ENCODE measurements at regions not wholly inside any gene's neighbourhood (a gene's known extent, or its start where the extent isn't known, plus 50 kb on each side); places are given as distances from the start of the nearest gene placed in this dataset.

DNA sequence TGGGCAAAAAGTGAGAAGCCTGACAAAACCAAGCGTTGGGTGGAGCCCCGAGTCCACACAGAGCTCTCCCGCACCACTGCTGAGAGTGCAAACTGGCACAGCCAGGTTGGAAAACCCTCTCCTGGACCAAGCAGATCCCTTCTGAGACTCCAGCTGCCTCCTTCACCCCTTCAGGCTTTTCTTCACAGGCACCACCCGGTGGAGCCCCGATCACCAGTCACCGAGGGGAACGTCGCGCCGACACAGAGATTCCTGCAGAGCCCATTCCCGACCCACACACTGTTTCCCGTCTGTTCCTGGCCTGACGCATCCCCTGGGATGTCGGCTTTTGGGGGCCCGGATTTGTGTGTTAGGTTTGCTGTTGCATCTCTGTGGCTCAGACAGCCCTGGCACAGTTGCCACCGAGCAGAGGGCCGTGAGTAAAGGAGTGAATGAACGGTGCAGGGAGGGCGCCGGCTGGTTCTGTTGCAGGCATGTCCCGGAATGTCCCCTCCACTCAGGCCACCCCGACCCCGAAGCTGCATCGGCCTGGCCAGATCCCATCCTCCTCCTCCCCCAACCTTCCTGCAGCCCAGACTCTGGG is 51.0 kb upstream of the INPP5A start:
- Mint-ChIP-seq H3K27ac (no peak overlapping the region), H3K4me3 (no peak overlapping the region), H3K36me3 (no peaks in the 10 kb centered on the region), H3K27me3 (peaks cover 0 to 7% of the 10 kb centered on the region in 2 donors), H3K4me1 (no peaks in the 10 kb centered on the region), H3K9me3 (peaks cover 0 to 2% (median 0%) of the 10 kb centered on the region in 8 donors)
- Histone ChIP-seq H3K27ac (ENCODE audit: low read depth, low read length) (no peak overlapping the region), H3K36me3 (ENCODE audit: insufficient read depth, low read length) (no peaks in the 10 kb centered on the region), H3K9me3 (ENCODE audit: control insufficient read depth in 1 of 2, low read length in 2 of 2) (no peaks in the 10 kb centered on the region), H3K27me3 (ENCODE audit: insufficient read depth, low read length) (no peaks in the 10 kb centered on the region), H3K4me3 (ENCODE audit: low read length in 2 of 2) (no peak overlapping the region), H3K4me1 (ENCODE audit: insufficient read depth, low read length) (no peaks in the 10 kb centered on the region)
- intact Hi-C loops (cut with micrococcal nuclease): no loop called here
- ChIA-PET POLR2A (ENCODE audit: partially characterized antibody) (no interaction called here), CTCF (ENCODE audit: partially characterized antibody) (no interaction called here)
- DNase-seq: no peak

DNA sequence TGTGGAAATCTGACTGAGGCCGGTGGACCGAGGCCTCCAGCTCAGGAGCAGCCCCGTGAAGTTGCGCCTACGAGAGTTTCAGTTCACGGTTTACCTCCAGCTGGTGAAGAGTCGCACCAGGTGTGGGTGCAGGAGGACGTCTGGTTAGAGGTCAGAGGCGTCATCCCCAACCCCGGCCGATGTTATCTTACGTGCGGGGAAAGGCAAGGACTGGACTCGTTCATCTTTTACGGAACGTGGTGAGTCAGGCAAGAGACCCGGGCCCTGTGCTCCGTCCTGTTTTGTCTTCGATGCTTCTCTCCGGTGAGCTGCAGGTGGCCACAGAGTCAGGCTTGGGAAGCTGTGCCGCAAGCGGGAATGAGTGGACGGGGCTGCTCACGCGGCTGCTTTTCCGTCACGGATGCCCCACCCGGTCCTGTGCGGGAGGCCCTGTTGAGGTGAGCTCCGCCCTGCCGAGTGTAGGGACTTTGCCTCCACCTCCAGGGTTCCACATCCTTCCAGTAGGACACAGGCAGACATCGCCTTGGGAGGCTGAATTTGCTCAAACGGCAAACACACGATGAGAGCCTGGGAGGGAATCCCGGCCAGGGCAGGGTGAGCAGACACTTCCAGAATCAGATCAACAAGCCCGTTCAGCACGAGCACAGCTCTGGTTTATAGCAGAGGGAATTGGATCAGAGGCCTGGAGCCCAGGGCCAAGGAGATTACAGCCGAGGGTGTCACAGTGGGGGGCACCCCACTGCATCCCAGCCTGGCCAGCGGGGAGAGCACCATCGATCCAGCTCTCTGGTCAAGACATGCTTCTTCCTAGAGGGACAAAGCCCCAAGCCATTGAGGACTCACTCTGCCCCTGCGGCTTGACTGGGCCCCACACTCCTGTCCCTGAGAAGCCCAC is 50.1 kb upstream of the INPP5A start:
- Histone ChIP-seq H3K9me3 (ENCODE audit: control insufficient read depth in 1 of 2, low read length in 2 of 2) (no peaks in the 10 kb centered on the region), H3K27ac (ENCODE audit: low read depth, low read length) (no peak overlapping the region), H3K36me3 (ENCODE audit: insufficient read depth, low read length) (no peaks in the 10 kb centered on the region), H3K4me3 (ENCODE audit: low read length in 2 of 2) (no peak overlapping the region), H3K27me3 (ENCODE audit: insufficient read depth, low read length) (no peaks in the 10 kb centered on the region), H3K4me1 (ENCODE audit: insufficient read depth, low read length) (no peaks in the 10 kb centered on the region)
- CTCF ChIA-PET (ENCODE audit: partially characterized antibody): no interaction called here
- intact Hi-C loops (cut with micrococcal nuclease): no loop called here
- Mint-ChIP-seq H3K4me1 (no peaks in the 10 kb centered on the region), H3K27ac (no peak overlapping the region), H3K9me3 (peaks cover 0 to 3% (median 0%) of the 10 kb centered on the region in 8 donors), H3K27me3 (peaks cover 0 to 1% of the 10 kb centered on the region in 2 donors), H3K36me3 (no peaks in the 10 kb centered on the region), H3K4me3 (no peak overlapping the region)
- POLR2A ChIA-PET (ENCODE audit: partially characterized antibody): no interaction called here
- no peak for DNase-seq

All from CD4-positive, alpha-beta memory T cell (primary cell).